HEK293T (cell line): ENCODE measurements at regions not wholly inside any gene's neighbourhood (a gene's known extent, or its start where the extent isn't known, plus 50 kb on each side); places are given as distances from the start of the nearest gene placed in this dataset.

Source experiments
- BHLHE40 ChIP-seq: fragments of 450-650 bp; IDR thresholded peaks from 2 replicates; pipeline ENCODE4 v1.6.1; 2016; ENCODE audit warnings: mild to moderate bottlenecking, moderate library complexity, borderline replicate concordance
- CTBP1 ChIP-seq: fragments of 450-650 bp; IDR thresholded peaks from 2 replicates; pipeline ENCODE4 v1.6.1; 2016; ENCODE audit warnings: borderline replicate concordance
- ELF4 ChIP-seq: fragments of 450-650 bp; IDR thresholded peaks from 2 replicates; pipeline ENCODE4 v1.6.1; 2017; ENCODE audit warnings: antibody characterized with exemption
- L3MBTL2 ChIP-seq: fragments of 450-650 bp; conservative IDR thresholded peaks from 2 replicates; pipeline ENCODE4 v1.6.1; 2016; ENCODE audit warnings: mild to moderate bottlenecking
- NFRKB ChIP-seq: fragments of 450-650 bp; IDR thresholded peaks from 2 replicates; pipeline ENCODE4 v1.6.1; 2016; ENCODE audit warnings: mild to moderate bottlenecking, moderate library complexity
- ZNF384 ChIP-seq: fragments of 450-650 bp; IDR thresholded peaks from 2 replicates; pipeline ENCODE4 v1.6.1; 2016

- TF ChIP-seq BHLHE40 (no peak), ZNF384 (no peak), CTBP1 (no peak), L3MBTL2 (no peak), NFRKB (no peak), ELF4 (no peak)
Observed at GRCh38 chrX:110440016-110440805, 81.6 kb downstream of the RTL9 start.
